DMS53 treated with DMSO at 0.1 percent for 48 hours (cell line): ENCODE measurements at regions not wholly inside any gene's neighbourhood (a gene's known extent, or its start where the extent isn't known, plus 50 kb on each side); places are given as distances from the start of the nearest gene placed in this dataset.
"Not testable (repeated sequence)": the region's sequence is repeated elsewhere in the genome, so short reads cannot be mapped to it uniquely, and the experiment has no call there.

ENCODE experiments used
- DNase-seq: peaks from one replicate; lab custom pipeline; 2025; ENCODE audit not compliant: unreplicated experiment; lab: John Stamatoyannopoulos, UW

DNA sequence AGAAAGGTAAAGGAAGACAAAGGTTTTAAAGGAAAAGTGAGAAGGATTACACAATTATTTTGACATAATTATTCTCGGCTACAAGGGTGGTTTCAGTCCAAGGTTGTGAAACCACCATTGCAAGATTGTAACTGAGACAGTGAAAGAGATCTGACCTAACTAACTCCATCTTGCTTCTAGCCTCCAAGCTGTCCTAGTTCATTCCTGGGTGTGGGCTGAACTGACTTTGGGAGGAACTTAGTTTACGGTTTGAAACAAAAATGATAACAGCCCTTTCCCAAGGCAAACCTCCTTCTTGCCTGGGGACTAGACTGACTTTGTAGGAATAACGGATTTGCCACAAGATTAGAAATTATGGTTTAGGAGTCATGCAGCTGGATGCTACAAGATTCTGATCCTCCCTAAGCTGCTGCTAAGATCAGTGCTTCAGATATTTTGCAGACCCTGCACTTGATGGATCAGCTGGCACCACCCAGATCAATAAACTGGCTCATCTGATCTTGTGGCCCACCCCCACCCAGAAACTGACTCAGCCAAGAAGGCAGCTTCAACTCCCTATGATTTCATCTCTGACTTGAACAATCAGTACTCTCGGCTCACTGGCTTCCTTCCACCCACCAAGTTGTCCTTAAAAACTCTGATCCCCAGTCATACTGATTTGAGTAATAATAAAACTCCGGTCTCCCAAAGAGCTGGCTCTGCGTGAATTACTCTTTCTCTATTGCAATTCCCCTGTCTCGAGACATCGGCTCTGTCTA lies 57.7 kb upstream of the AADACL2 start:
- DNase-seq = no peak

DNA sequence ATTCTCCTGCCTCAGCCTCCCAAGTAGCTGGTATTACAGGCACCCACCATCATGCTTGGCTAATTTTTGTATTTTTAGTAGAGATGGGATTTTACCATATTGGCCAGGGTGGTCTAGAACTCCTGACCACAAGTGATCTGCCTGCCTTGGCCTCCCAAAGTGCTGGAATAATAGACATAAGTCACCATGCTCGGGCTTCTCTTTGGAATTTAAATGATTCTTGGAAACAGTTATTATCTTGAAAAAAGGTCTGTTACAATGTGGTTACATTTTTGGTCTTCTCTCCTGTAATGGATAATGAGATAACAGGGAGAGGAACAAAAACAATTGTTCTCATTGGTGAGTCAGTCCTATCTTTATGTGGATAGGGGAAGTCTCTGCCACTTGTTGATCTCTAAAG lies 59.8 kb upstream of the AADACL2 start:
- no peak for DNase-seq

DNA sequence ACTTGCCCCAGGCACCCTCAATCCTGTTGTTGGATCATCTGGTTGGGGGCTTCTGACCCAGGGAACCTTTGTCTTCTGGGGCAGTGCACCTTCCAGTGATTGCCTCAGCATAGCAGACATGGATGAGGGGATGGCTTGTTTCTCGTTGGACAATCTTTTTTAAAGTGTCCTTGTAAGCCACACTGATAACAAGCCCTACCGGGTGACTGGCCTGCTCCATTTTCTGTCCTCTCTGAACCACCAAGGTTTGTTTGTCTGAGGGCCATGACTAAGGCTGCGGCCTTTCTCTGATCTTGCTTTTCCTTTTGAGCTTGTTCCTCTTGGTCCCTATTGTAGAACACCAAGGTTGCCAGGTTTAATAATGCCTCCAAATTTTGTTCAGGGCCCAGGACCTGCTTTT lies 66.0 kb upstream of the AADACL2 start:
- not testable (repeated sequence) for DNase-seq

DNA sequence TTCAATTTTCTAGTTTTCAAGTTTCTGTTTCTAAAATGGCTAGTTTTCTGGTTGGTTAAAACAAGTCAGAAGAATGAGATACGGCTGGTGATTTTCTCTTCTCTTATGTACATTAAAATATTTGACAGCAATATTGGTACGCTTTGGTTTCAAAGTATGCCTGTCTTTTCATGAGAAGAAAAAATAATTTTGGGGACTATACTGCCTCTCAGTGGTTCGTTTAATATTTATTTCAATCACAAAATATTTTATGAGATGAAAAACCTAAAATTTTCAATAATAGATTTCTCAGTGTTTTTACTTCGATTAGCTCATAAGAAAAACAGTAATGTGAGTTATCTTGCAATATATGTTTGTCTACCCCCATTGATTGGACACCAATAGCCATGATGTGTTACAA lies 72.8 kb upstream of the AADACL2 start:
- no peak for DNase-seq

DNA sequence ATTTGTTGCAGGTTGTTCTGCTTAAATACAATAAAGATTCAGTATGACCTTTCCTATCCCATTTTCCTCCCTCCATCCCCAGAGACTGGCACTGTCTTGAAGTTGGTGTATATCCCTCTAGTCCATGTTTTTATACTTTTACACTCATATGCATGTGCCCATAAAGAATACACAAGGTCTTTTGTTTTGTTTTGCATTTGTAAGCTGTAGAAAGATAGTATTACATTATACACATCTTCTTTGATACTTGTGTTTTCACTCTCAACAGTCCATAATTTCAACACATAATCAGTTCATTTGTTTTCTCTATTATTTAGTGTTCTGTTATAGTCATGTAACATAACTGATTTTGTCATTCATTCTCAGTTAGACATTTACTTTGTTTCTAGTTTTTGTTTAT lies 88.7 kb upstream of the AADACL2 start:
- DNase-seq = no peak

DNA sequence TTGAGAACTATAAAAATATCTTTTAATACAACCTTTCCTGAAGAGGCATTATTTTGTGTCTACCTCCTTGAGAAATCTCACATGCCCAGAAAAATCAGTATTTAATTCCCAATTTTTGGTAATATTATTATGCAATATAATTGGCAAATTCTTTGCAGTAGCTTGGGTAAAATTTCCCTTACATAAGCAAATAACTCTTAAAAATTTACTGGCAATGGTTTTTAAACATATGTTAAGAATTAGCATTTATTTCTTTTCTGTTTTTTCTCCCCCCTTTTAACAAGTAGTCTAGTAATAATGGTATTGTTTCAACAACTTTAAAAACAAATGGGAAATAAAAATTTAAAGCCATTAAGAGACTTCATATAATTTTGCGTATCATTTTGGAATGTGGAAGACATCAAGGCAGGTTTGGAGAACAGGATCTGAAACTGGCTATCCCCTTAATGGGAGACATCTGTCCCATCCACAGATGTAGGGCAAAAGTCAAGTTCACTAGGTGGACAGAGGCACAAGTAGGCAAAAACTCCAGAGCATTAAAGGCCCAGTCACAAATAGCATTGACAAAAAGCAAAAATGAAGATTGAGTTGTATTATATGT lies 89.6 kb upstream of the AADACL2 start:
- no peak for DNase-seq

DNA sequence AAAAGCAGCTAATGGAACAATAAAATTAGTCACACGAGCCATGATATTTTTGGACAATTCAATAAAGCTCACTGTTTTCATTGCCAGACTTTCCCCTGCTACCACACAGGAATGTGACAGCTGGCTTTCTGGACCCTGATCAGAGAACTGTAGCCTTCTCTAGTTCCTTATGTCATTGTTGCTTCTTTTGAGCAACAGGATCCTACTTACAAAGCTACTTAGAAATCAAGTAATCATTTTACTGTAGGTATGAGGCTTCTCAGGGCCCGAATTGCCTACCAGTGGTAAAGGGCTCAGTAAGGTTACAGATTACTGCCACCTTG lies 94.3 kb upstream of the AADACL2 start:
- DNase-seq = no peak

DNA sequence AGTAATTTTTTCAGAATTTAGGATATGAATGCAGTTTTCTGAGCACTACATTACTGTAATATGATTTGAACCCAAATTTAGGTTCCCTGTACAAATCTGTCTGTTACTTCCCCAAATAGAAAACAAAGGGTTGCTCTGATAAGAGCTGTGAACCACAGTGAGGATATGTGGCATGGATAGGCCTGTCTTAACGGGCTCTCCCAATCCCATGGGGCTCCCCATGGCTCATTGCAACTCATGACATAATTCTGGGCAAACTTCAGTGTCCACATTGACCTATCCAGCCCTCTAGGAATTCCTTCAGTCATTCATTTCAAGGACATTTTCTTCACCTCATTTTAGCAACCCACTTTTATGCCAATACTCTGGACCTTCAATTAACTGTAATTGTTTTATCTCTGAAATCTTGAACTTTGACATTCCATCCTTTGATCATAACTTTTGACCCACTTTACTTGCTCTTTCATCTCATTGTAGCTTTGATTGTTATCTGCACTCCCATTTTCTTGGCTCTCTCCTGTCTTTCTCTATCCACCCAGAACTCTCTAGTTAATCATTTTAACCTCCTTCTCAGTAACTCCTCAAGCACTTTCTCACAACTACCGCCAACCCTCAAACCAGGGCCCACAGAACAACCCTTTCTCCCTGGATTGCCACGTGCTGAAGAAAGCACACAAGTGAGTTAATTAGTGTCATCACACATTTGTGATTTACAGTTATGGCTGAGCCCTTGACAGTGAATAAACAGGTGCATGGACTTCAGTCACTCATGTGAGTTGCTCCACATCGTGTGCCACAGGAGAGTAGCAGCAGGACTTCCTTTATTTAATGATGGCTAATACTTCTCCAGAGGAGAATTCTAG lies 94.9 kb upstream of the AADACL2 start:
- DNase-seq = no peak

DNA sequence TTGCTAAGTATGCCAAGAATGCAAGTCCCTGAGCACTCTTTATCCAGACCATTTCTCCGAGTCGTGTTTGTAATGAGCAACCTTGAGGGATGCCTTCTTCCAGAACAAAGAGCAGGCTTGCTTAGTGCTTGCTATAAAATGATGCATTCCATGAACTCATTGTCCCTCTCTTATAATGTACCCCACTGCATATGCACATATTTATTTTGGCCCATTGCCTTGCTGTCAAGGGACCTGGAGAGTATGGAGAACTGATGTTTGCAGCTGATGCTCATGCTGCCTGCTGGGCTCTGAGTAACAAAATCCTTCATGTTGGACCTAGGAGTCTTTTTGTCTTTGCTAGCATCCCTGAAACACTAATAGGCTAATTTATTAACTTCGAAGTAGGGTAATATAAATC lies 97.8 kb upstream of the AADACL2 start:
- DNase-seq = no peak

DNA sequence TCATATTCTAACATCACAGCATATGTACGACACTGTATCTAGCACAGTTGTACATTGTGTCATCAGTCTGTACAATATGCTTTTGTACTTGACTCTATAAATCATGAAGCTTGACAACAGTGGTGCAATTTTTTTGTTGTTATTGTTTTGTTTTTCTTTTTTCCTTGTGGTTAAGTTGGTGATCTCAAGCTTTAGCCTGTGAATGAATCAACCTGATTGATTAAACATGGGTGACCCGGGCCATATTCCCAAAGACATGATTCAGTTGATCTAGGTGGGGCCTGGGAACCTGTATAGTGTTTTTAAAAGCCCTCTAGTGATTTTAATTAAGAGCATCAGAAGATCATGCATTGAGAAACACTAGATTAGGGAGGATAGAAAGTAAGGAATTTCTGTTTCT lies 101.8 kb upstream of the AADACL2 start:
- DNase-seq = no peak

DNA sequence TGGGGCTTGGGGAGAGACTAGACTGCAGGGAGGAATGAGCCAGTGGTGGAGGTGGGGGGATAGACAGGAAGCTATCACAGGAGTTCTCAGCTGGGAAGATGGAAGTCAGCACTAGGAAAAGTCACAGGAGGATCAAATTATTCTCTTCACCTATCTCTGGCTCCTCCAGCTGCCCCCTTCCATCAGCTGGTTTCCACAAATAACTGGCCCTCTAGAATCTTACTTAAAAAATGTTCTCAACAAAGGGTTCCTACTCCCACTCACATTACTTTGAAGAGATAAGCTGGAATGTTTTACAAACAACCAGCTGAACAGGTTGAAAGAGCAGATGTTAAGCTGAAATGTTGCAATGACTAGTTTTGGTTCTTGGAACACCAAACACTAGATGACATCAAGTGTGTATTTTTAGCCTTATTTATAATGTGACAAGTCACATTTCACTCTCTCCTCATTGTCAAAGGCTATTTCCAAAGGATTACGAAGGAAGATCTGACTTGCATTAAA lies 102.7 kb upstream of the AADACL2 start:
- peak; percentile 41 for DNase-seq

DNA sequence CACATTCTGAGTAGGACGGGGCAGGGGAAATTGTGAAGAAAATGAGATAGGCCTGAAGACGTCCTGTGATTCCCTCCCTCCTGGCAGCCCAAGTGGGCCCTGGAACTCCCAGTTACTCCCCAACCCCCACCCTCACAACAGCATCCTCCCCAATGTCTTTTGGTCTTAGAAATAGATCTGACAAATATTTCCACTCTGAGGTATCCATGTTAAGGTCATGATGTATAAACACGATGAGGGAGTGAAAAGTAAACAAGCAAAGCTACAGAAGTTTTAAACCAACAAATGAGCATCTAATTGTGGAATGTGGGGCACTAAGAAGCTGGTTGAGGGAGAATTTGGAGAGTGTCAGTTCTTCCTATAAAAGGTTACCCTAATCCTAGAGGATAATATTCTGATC lies 103.7 kb upstream of the AADACL2 start:
- no peak for DNase-seq

DNA sequence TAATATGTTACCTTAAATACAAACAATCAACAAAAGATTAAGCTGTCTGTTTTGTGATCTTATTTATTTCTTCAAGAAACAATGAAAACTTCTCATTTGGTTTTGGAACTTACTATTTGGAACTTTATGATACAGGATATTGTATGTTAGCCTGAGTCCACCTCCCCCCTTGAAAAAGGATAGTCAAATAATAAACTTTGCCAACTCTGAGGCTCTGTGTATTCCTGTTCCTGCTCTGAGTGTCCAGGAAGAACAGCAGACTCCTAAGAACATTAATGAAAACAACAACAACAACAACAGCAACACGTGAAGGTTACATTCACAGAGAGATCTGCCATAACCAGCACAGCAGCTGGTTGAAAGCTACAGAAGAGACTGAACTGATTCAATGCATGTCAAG lies 108.1 kb upstream of the AADACL2 start:
- DNase-seq = no peak

DNA sequence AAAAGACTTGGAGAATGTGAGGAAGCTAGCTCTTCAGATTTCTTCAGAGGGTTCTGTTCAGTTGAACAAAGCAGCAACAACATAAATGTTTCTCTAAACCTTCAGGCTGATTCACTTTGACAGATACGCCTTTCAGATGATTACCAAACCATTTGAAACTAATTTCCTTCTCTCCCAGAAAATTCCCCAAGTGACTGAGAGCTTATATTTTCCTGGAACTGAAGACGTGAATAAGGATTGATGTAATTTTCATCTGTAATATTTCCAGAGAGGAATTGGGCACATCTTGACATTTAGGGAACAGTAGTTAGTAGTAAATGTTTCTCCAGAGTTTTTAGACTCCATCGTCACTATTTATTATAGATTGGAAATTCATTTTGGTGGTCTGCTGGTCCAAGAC lies 108.6 kb upstream of the AADACL2 start:
- DNase-seq = no peak

DNA sequence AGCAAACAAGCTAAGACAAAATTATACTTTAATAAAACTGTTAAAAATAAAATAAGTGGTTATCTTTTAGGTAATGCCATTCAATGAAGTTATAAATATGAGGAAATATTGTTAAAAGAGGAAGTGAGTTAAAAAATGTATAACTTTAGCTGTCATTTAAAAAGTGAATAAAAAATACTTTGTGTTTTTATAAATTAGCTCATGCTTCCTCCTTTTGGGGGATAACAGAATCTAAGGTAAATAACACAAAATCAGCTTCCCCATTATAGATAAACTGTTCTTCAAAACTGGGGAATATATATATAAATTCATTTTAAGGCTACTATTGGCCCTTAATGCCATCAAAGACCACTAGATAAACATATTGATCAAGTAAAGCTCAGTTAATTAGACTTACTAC lies 113.7 kb upstream of the AADACL2 start:
- no peak for DNase-seq

DNA sequence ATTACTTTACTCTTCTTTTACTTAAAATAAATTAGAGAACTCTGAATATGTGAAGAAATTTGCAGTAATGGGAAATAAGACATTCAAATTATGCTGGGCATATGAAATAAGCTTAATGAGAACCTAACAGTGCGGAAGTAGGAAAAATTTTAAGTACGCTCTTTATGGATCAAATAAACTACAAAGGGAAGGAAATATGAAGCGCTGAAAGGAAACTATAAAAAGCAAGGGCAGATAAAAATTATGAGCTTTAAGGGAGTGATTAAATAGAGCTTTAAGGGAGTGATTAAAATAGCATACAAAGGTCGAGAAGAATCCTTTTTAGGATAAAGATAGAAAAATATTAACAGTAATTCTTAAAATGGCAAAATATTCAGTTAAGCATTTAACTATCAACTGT lies 118.3 kb upstream of the AADACL2 start:
- DNase-seq = no peak

DNA sequence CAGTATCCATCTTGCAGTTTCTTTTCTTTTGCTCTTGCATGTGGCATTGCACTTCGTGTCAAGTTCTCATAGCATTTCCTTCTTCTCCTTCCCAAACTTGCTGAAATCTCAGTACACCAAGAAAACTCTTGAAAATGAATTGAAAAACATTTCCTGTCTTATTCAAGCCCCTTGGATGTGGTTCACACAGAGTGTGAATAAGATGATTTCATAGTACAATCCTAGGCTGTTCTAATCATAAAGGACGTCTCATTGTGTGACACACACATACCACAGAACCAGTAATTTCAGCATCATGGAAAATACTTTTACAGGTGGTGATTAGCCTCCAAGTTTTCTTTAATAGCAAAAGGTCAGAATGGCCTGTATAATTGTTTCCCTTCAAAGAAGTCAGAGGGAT lies 121.6 kb upstream of the AADACL2 start:
- no peak for DNase-seq

DNA sequence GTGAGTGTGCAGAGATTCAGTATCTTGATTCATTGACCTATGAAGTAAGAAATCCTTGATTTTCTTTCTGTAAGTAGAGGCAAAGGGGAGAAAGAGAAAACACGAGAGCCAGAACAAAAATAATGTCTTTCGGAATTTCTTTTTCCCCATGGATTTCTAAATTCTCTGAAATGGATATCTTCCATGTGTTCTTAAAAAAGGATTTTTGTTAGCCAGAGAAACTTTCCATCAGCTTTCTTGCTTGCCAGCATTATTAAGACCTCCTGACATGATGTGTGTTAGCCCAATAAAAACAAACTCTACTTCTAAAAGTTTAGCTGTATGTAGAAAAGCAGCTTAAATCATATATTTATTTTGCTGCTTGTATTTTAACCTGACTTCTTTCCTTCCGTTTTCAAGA lies 122.3 kb upstream of the AADACL2 start:
- DNase-seq = no peak

DNA sequence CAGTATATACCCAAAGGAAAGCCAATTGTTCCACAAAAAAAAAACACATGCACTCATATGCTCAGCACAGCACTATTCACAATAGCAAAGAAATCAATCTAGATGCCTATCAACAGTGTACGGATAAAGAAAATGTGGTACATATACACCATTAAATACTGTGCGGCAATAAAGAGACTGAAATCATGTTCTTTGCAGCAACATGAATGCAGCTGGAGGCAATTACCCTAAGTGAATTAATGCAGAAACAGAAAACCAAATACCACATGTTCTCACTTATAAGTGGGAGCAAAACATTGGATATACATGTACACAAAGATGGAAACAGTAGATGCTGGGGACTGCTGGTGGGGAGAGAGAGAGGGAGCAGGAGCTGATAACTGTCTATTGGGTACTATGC lies 124.2 kb upstream of the AADACL2 start:
- DNase-seq = no peak

DNA sequence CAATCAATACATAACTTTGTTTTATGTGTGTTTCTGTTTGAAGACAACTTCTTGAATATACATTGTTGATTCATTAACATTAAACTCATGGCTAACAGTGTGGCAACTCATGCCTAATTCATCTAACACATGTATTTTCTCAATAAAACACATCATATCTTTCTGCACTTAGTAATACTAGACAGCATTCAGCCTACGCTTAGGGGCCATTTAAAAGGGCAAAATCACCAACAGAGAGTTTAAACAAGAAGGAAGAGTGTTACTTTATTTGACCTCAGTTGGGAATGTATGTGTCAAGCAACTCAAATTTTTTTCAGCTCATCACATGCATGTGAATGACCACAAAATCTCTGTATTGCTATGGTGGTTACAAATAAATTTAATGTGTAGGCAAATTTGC lies 128.8 kb upstream of the AADACL2 start:
- no peak for DNase-seq

DNA sequence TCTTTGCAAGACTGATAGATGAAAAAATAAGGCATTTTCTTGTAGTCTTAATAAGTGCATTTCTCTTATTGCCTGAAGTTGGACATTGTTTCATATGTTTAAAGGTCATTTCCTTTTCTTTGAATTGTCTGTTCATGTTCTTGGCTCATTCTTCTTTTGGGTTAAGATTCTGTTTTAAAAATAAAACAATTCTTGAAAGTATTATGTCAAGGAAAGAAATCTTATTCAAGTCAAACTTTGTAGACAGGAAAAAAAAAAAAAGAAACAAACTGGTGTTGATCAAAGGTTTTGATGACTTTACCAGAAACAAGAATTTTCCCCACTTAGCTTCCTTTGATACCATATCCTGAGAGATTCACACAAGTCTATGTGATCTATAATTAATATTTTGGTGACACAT lies 132.9 kb upstream of the AADACL2 start:
- no peak for DNase-seq

DNA sequence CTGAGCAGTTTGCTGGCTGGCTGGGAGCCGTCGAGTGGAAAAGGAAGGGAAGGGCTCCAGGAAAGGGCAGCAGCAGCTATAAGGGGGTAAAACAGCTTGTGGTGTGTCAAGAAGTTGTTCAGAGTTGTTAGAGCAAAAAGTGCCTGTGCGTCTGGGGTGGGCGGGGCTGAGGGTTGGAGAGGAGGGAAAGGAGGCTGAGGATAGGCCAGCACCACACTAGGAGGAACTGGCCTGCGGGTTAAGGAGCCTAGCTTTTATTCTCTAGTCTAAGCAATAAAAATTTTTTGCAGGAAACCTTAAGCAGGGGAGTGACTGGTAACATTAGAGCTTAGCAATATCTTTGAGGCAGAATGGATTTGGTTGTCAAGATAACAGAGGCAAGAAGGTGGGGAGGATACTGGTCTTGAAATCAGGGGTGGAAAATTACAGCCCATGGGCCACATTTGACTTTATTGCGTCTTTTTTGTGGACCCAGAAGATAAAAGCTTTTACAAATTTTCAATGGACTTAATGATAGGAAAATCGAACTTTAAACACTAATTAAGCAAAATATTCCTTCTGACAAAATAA lies 134.5 kb upstream of the AADACL2 start:
- DNase-seq = no peak
